PC-9 (cell line): ENCODE measurements at regions not wholly inside any gene's neighbourhood (a gene's known extent, or its start where the extent isn't known, plus 50 kb on each side); places are given as distances from the start of the nearest gene placed in this dataset.

Experiments
- BruUV-seq: library from RNA; stranded (reverse); fragments of 400-500 nt; replicated peaks from 2 replicates; lab custom pipeline; 2021; lab: Mats Ljungman, UMichigan
- CTCF ChIA-PET: fragments of 300-600 bp; sonication (Branson Sonifier 250); formaldehyde crosslinking; loops from one replicate; lab custom pipeline; 2022; ENCODE audit warnings: antibody characterized with exemption; lab: Charles Lee
- POLR2A ChIA-PET: fragments of 300-600 bp; sonication (Branson Sonifier 250); formaldehyde crosslinking; loops from one replicate; lab custom pipeline; 2022; ENCODE audit warnings: antibody characterized with exemption; ENCODE audit not compliant: unreplicated experiment; lab: Charles Lee
- DNase-seq, 2 experiments: peaks; one replicate each; pipeline versions ENCODE4 v3.0.0 to v3.0.0-alpha.2; 2015 to 2022; ENCODE audit warnings: mixed read lengths in 1 of 2
- H2AFZ ChIP-seq: fragments of 200-600 bp; sonication (generic); 2 replicates; pipeline ENCODE4 v1.8.1; 2017; ENCODE audit warnings: antibody characterized with exemption
- H3F3A ChIP-seq: fragments of 200-600 bp; sonication (generic); 2 replicates; pipeline ENCODE4 v1.8.1; 2017; ENCODE audit warnings: antibody characterized with exemption, mild to moderate bottlenecking, low read depth; ENCODE audit not compliant: insufficient read depth
- H3K27ac ChIP-seq: fragments of 200-600 bp; sonication (generic); 2 replicates; pipeline ENCODE4 v1.6.1; 2016; ENCODE audit warnings: mixed run types
- H3K27me3 ChIP-seq: fragments of 200-600 bp; sonication (generic); 2 replicates; pipeline ENCODE4 v1.6.1; 2016; ENCODE audit warnings: low read depth, mixed run types; ENCODE audit not compliant: insufficient read depth
- H3K36me3 ChIP-seq: fragments of 200-600 bp; sonication (generic); 2 replicates; pipeline ENCODE4 v1.6.1; 2016; ENCODE audit warnings: low read depth, mixed run types
- H3K4me1 ChIP-seq: fragments of 200-600 bp; sonication (generic); replicated peaks from 2 replicates; pipeline ENCODE4 v1.6.1; 2016; ENCODE audit warnings: mixed run types; ENCODE audit not compliant: insufficient read depth
- H3K4me2 ChIP-seq: fragments of 200-600 bp; sonication (generic); 2 replicates; pipeline ENCODE4 v1.6.1; 2017; ENCODE audit warnings: mixed run types
- H3K4me3 ChIP-seq: fragments of 200-600 bp; sonication (generic); 2 replicates; pipeline ENCODE4 v1.6.1; 2016; ENCODE audit warnings: mixed run types
- H3K79me2 ChIP-seq: fragments of 200-600 bp; sonication (generic); 2 replicates; pipeline ENCODE4 v1.6.1; 2017; ENCODE audit warnings: low read depth, mixed run types
- H3K9me2 ChIP-seq: fragments of 200-600 bp; sonication (generic); 2 replicates; pipeline ENCODE4 v1.8.1; 2017; ENCODE audit warnings: mild to moderate bottlenecking; ENCODE audit not compliant: insufficient read depth
- H3K9me3 ChIP-seq: fragments of 200-600 bp; sonication (generic); 2 replicates; pipeline ENCODE4 v1.8.1; 2016; ENCODE audit warnings: low read depth; ENCODE audit not compliant: insufficient read depth
- H4K20me1 ChIP-seq: fragments of 200-600 bp; sonication (generic); 2 replicates; pipeline ENCODE4 v1.8.1; 2017; ENCODE audit not compliant: insufficient read depth
- CTCF ChIP-seq: fragments of 200-600 bp; sonication (generic); conservative IDR thresholded peaks from 2 replicates; pipeline ENCODE4 v1.6.1; 2017; ENCODE audit warnings: mixed run types, antibody characterized with exemption, mild to moderate bottlenecking, moderate library complexity
- EZH2 ChIP-seq: fragments of 200-600 bp; sonication (generic); IDR thresholded peaks from 2 replicates; pipeline ENCODE4 v1.8.0; 2017; ENCODE audit warnings: antibody characterized with exemption, low read depth
- intact Hi-C: fragments of 100-400 bp; cut with micrococcal nuclease; formaldehyde crosslinking; loops from one replicate; pipeline ENCODE4 v1.10.0; 2022; ENCODE audit not compliant: unreplicated experiment

- no peak for DNase-seq
- H2AFZ ChIP-seq: no peak overlapping the region
Measured at GRCh38 chr3:13935494-13936094, 55.7 kb upstream of the WNT7A start.

GRCh38 chr3:13934813-13935212 is 54.9 kb upstream of the WNT7A start:
- TF ChIP-seq CTCF (no peak), EZH2 (no peak)
- CTCF ChIA-PET: interaction anchor here (0.6 kb wide), 1 partner anchor 122 kb away, joined by 16 read pairs; no protein-coding TSS in a partner anchor
- POLR2A ChIA-PET: no interaction called here

More at GRCh38 chr3:13935494-13936094, 55.7 kb upstream of the WNT7A start:
- no peaks in the 10 kb centered on the region for H3K36me3 ChIP-seq
- TF ChIP-seq CTCF (no peak), EZH2 (no peak)
- BruUV-seq: no TSS peak
- H3K4me3 ChIP-seq: no peak overlapping the region
- no peaks in the 10 kb centered on the region for H3K9me3 ChIP-seq
- H3K27ac ChIP-seq: no peak overlapping the region
- intact Hi-C loops: no loop called here
- H3K9me2 ChIP-seq: no peaks in the 10 kb centered on the region
- H3K27me3 ChIP-seq: peaks cover 45% of the 10 kb centered on the region
- no peaks in the 10 kb centered on the region for H4K20me1 ChIP-seq
- POLR2A ChIA-PET: no interaction called here
- CTCF ChIA-PET: no interaction called here
- no peaks in the 10 kb centered on the region for H3K79me2 ChIP-seq
- H3K4me1 ChIP-seq: no peaks in the 10 kb centered on the region
- no peaks in the 10 kb centered on the region for H3F3A ChIP-seq
- no peak overlapping the region for H3K4me2 ChIP-seq

GRCh38 chr3:13934315-13934714 is 54.4 kb upstream of the WNT7A start:
- no peaks in the 10 kb centered on the region for H3K4me1 ChIP-seq
- no TSS peak for BruUV-seq
- POLR2A ChIA-PET: no interaction called here
- no peak overlapping the region for H3K4me2 ChIP-seq
- no peak for TF ChIP-seq CTCF
- H3K9me2 ChIP-seq: no peaks in the 10 kb centered on the region
- no peak overlapping the region for H3K27ac ChIP-seq
- no peak overlapping the region for H2AFZ ChIP-seq
- H3F3A ChIP-seq: no peaks in the 10 kb centered on the region
- H3K79me2 ChIP-seq: no peaks in the 10 kb centered on the region
- no peaks in the 10 kb centered on the region for H3K36me3 ChIP-seq
- H3K27me3 ChIP-seq: peaks cover 47% of the 10 kb centered on the region
- H4K20me1 ChIP-seq: no peaks in the 10 kb centered on the region
- no peak overlapping the region for H3K4me3 ChIP-seq
- intact Hi-C loops: no loop called here
- H3K9me3 ChIP-seq: no peaks in the 10 kb centered on the region
- DNase-seq: no peak
- CTCF ChIA-PET: no interaction called here

More at GRCh38 chr3:13934813-13935212, 54.9 kb upstream of the WNT7A start:
- H3K9me3 ChIP-seq: no peaks in the 10 kb centered on the region
- no peak overlapping the region for H2AFZ ChIP-seq
- no peak overlapping the region for H3K4me2 ChIP-seq
- BruUV-seq: no TSS peak
- H3K36me3 ChIP-seq: no peaks in the 10 kb centered on the region
- H4K20me1 ChIP-seq: no peaks in the 10 kb centered on the region
- DNase-seq: no peak
- H3K27me3 ChIP-seq: peaks cover 47% of the 10 kb centered on the region
- no peaks in the 10 kb centered on the region for H3K79me2 ChIP-seq
- H3K4me1 ChIP-seq: no peaks in the 10 kb centered on the region
- no peak overlapping the region for H3K27ac ChIP-seq
- intact Hi-C loops: no loop called here
- no peak overlapping the region for H3K4me3 ChIP-seq
- H3K9me2 ChIP-seq: no peaks in the 10 kb centered on the region
- no peaks in the 10 kb centered on the region for H3F3A ChIP-seq
